ENCODE measurements at regions not wholly inside any gene's neighbourhood (a gene's known extent, or its start where the extent isn't known, plus 50 kb on each side); places are given as distances from the start of the nearest gene placed in this dataset.

DNA sequence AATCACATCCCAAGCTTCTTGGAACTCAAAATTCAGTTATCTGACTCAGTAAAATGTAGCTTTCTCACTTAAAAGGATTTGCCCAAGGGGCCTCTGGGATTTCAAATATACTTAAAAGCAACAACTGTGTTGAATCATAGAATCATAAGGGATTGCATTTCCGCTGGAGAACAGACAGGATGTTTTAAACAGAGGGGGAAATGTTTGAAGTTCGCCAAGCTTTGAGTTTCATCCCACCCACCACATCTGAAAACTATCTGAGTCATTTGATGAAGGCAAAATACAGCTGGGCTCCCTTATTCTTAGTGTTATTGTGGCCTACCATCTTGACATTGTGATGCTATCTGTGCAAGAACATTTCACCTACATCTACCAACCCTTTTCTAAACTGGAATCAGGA, 73.5 kb downstream of the PPP1R2C start:
- H3K27ac ChIP-seq: no peak overlapping the region
- TF ChIP-seq, protein P1, sequence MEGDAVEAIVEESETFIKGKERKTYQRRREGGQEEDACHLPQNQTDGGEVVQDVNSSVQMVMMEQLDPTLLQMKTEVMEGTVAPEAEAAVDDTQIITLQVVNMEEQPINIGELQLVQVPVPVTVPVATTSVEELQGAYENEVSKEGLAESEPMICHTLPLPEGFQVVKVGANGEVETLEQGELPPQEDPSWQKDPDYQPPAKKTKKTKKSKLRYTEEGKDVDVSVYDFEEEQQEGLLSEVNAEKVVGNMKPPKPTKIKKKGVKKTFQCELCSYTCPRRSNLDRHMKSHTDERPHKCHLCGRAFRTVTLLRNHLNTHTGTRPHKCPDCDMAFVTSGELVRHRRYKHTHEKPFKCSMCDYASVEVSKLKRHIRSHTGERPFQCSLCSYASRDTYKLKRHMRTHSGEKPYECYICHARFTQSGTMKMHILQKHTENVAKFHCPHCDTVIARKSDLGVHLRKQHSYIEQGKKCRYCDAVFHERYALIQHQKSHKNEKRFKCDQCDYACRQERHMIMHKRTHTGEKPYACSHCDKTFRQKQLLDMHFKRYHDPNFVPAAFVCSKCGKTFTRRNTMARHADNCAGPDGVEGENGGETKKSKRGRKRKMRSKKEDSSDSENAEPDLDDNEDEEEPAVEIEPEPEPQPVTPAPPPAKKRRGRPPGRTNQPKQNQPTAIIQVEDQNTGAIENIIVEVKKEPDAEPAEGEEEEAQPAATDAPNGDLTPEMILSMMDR (conservative IDR thresholded peaks at IDR 0.05): no peak

DNA sequence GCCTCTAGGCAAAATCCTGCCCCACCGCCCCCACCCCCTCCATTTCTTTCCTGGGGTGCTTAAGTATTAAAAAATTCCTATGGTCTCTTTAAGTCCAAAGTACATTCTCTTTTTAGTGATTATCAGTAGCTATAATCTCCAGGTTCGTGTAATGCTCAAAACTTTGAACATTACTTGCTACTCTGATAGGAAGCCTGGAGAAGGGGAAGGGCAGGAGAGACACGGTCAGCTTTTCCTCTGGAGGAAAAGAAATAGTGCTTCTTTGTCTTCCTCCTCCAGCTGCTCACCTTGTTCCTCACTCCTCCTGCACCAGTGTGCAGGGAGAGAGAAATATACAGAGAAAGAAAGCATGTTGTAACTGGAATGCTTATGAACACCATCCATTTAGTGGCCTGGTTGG, 80.4 kb downstream of the PPP1R2C start:
- peak overlapping the region; percentile 32 for H3K27ac ChIP-seq
- TF ChIP-seq, protein P1 (conservative IDR thresholded peaks at IDR 0.05): no peak

GRCh38 chrX:42696536-42697124, 81.3 kb downstream of the PPP1R2C start:
- TF ChIP-seq, protein P1 (conservative IDR thresholded peaks at IDR 0.05): no peak
- peak overlapping the region; percentile 32; the same call in 1 of the 2 replicates for H3K27ac ChIP-seq

DNA sequence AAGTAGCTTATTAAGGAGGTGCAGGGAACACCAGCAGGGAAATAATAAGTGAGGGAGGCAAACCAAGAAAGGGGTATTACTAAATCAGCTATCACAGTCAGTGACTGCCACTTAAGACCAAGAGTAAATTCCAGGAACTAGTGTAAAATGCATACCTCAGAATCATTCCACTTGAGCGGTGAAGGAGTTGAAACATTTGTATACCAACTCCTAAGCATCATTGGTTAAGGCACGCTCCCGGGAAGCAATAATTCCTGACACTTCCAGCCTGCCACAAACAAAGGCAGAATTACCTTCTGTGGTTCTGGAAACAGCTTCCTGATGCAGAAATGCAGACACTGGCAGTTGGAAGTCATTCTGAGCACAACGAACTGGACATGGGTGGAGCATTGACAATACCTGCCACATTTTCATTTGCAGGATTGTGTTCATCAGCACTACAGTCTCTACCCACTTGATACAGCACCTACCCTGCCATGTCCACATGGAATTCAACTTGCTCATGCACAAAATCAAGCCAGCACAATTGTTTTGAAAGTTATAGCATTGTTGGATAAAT, 82.1 kb downstream of the PPP1R2C start:
- TF ChIP-seq, protein P1 (conservative IDR thresholded peaks at IDR 0.05): no peak
- peak overlapping the region; percentile 32; the same call in 1 of the 2 replicates for H3K27ac ChIP-seq

DNA sequence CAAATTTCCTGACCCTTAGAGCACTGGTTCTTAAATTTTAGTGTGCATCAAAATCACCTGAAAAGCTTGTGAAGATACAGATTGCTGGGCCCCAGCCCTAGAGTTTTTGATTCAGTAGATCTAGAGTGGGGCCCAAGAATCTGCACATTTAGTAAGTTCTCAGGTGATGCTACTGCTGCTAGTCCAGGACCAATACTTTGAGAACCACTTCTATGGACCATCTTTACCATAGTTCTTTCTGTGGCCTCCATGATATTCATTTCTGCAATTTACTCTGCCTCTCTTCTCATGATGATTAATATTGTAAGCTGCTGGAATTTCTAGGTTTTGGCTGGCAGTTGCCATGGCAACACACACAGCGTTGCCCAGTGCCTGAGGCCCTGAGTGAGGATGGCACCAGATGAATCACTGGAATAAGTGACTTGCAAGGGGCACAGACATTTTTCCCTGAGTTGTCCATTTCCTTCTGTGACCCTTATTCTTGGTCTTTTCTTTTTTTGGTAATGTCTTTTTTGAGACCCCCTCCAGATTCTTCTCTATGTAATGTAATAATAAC, 83.6 kb downstream of the PPP1R2C start:
- TF ChIP-seq, protein P1 (conservative IDR thresholded peaks at IDR 0.05): no peak
- no peak overlapping the region for H3K27ac ChIP-seq

DNA sequence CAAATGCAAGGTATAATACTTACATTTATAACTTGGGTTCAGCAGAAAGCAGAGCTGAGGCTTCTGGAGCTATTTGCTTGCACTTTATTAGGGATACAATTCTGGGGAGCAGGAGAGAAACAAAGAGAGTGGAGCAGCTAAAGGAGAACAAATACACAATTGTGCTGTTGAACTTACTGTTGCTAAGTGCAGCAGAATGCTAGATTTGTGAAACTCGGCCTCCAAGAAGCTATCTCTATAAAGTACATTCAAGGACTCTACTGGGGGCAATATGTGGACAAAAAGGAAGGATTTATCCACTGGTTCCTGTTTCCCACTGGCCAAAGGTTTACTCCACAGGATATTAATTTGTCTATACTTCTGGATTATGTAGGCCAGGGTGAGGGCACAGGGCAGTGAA, 86.8 kb downstream of the PPP1R2C start:
- H3K27ac ChIP-seq: no peak overlapping the region

DNA sequence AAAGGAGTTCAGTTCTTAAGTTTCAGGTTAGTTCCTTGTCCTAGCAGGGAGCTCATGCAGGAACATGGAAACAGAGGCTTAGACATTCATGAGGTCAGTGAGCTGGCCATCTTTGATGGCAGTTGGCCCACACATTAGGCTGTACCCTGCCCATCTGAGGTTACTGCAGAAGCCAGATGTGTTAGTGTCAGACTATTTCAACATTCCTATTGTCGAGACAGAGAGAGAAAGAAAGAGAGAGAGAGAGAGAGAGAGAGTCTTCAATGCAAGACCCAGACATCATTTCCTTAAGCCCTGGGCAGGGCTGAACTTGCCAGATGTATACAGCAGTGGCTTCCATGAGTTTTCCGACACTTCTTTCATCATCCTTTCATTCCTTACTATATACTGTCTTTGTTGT, 91.3 kb downstream of the PPP1R2C start:
- no peak overlapping the region for H3K27ac ChIP-seq
- TF ChIP-seq, protein P1 (conservative IDR thresholded peaks at IDR 0.05): no peak

More for the DNA sequence above, 86.8 kb downstream of the PPP1R2C start:
- TF ChIP-seq, protein P1 (conservative IDR thresholded peaks at IDR 0.05): no peak

Data from VCaP (cell line).